HEK293 (cell line): ENCODE measurements at regions not wholly inside any gene's neighbourhood (a gene's known extent, or its start where the extent isn't known, plus 50 kb on each side); places are given as distances from the start of the nearest gene placed in this dataset.

Source experiments
- SP7 ChIP-seq: fragments of 450-650 bp; formaldehyde crosslinking; IDR thresholded peaks from 2 replicates; pipeline ENCODE4 v1.5.1; 2016; ENCODE audit warnings: missing biosample characterization, missing genetic modification characterization
- WT1 ChIP-seq: fragments of 450-650 bp; formaldehyde crosslinking; IDR thresholded peaks from 2 replicates; pipeline ENCODE4 v1.5.1; 2016; ENCODE audit warnings: missing biosample characterization, missing genetic modification characterization
- ZBTB20 ChIP-seq: fragments of 450-650 bp; formaldehyde crosslinking; IDR thresholded peaks from 2 replicates; pipeline ENCODE4 v1.5.1; 2016; ENCODE audit warnings: missing biosample characterization, missing genetic modification characterization
- ZFP3 ChIP-seq: fragments of 450-650 bp; formaldehyde crosslinking; IDR thresholded peaks from 2 replicates; pipeline ENCODE4 v1.5.1; 2016; ENCODE audit warnings: low read depth, missing biosample characterization, missing genetic modification characterization
- ZNF19 ChIP-seq: fragments of 450-650 bp; formaldehyde crosslinking; IDR thresholded peaks from 2 replicates; pipeline ENCODE4; 2016; ENCODE audit warnings: missing biosample characterization, missing genetic modification characterization, low read depth
- ZNF391 ChIP-seq: fragments of 450-650 bp; formaldehyde crosslinking; IDR thresholded peaks from 2 replicates; pipeline ENCODE4 v1.5.1; 2016; ENCODE audit warnings: low read depth, missing biosample characterization, missing genetic modification characterization, borderline replicate concordance
- ZNF670 ChIP-seq: fragments of 450-650 bp; formaldehyde crosslinking; IDR thresholded peaks from 2 replicates; pipeline ENCODE4 v1.5.1; 2016; ENCODE audit warnings: missing biosample characterization, missing genetic modification characterization, low read depth
- ZNF76 ChIP-seq: fragments of 450-650 bp; formaldehyde crosslinking; IDR thresholded peaks from 2 replicates; pipeline ENCODE4; 2016; ENCODE audit warnings: low read depth, missing biosample characterization, missing genetic modification characterization, borderline replicate concordance
- TF ChIP-seq, protein P1 (sequence below): fragments of 450-650 bp; formaldehyde crosslinking; IDR thresholded peaks from 2 replicates; pipeline ENCODE4 v1.5.1; 2016; ENCODE audit warnings: missing biosample characterization, missing genetic modification characterization
- TF ChIP-seq, protein P2 (sequence below): fragments of 450-650 bp; formaldehyde crosslinking; conservative IDR thresholded peaks from 2 replicates; pipeline ENCODE4 v1.5.1; 2016; ENCODE audit warnings: low read depth, missing biosample characterization, missing genetic modification characterization
- TF ChIP-seq, protein P3 (sequence below): fragments of 450-650 bp; formaldehyde crosslinking; IDR thresholded peaks from 2 replicates; pipeline ENCODE4 v1.5.1; 2016; ENCODE audit warnings: missing biosample characterization, missing genetic modification characterization
- TF ChIP-seq, protein P4 (sequence below): sonication (generic); formaldehyde crosslinking; IDR thresholded peaks from 2 replicates; pipeline ENCODE4 v1.8.1; 2022; ENCODE audit warnings: mild to moderate bottlenecking, moderate library complexity, missing genetic modification reagents

DNA sequence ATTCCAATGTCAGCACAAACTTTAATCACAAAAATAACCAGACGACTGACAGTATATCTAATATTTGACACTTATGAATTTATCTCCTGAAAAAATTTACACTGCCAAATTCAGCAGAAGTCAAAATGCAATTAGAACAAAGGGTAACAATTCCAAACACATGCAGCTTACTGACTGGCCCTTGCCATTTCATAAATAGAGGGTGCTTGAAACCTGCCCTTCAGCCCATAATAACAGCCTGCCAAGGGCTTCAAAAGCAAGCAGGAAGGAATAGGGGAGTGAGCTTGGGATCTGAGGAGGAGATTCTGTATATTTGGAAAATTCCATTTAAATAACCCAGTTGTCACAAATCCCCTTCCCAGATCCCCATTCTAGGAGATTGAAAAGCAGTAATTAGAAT, 66.1 kb upstream of the IQCM start:
- no peak for TF ChIP-seq ZNF76 (tag by site-specific recombination)
- TF ChIP-seq, protein P1, sequence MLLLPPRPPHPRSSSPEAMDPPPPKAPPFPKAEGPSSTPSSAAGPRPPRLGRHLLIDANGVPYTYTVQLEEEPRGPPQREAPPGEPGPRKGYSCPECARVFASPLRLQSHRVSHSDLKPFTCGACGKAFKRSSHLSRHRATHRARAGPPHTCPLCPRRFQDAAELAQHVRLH (tag by site-specific recombination) = no peak
- TF ChIP-seq, protein P2, sequence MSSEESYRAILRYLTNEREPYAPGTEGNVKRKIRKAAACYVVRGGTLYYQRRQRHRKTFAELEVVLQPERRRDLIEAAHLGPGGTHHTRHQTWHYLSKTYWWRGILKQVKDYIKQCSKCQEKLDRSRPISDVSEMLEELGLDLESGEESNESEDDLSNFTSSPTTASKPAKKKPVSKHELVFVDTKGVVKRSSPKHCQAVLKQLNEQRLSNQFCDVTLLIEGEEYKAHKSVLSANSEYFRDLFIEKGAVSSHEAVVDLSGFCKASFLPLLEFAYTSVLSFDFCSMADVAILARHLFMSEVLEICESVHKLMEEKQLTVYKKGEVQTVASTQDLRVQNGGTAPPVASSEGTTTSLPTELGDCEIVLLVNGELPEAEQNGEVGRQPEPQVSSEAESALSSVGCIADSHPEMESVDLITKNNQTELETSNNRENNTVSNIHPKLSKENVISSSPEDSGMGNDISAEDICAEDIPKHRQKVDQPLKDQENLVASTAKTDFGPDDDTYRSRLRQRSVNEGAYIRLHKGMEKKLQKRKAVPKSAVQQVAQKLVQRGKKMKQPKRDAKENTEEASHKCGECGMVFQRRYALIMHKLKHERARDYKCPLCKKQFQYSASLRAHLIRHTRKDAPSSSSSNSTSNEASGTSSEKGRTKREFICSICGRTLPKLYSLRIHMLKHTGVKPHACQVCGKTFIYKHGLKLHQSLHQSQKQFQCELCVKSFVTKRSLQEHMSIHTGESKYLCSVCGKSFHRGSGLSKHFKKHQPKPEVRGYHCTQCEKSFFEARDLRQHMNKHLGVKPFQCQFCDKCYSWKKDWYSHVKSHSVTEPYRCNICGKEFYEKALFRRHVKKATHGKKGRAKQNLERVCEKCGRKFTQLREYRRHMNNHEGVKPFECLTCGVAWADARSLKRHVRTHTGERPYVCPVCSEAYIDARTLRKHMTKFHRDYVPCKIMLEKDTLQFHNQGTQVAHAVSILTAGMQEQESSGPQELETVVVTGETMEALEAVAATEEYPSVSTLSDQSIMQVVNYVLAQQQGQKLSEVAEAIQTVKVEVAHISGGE = no peak
- TF ChIP-seq, protein P3, sequence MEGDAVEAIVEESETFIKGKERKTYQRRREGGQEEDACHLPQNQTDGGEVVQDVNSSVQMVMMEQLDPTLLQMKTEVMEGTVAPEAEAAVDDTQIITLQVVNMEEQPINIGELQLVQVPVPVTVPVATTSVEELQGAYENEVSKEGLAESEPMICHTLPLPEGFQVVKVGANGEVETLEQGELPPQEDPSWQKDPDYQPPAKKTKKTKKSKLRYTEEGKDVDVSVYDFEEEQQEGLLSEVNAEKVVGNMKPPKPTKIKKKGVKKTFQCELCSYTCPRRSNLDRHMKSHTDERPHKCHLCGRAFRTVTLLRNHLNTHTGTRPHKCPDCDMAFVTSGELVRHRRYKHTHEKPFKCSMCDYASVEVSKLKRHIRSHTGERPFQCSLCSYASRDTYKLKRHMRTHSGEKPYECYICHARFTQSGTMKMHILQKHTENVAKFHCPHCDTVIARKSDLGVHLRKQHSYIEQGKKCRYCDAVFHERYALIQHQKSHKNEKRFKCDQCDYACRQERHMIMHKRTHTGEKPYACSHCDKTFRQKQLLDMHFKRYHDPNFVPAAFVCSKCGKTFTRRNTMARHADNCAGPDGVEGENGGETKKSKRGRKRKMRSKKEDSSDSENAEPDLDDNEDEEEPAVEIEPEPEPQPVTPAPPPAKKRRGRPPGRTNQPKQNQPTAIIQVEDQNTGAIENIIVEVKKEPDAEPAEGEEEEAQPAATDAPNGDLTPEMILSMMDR = no peak
- no peak for TF ChIP-seq SP7
- no peak for TF ChIP-seq ZNF19 (tag by site-specific recombination)
- TF ChIP-seq, protein P4, sequence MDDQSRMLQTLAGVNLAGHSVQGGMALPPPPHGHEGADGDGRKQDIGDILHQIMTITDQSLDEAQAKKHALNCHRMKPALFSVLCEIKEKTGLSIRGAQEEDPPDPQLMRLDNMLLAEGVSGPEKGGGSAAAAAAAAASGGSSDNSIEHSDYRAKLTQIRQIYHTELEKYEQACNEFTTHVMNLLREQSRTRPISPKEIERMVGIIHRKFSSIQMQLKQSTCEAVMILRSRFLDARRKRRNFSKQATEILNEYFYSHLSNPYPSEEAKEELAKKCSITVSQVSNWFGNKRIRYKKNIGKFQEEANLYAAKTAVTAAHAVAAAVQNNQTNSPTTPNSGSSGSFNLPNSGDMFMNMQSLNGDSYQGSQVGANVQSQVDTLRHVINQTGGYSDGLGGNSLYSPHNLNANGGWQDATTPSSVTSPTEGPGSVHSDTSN (CRISPR knock-in tag) = no peak
- no peak for TF ChIP-seq WT1 (tag by site-specific recombination)
- TF ChIP-seq ZNF670 (tag by site-specific recombination) = no peak
- no peak for TF ChIP-seq ZNF391 (tag by site-specific recombination)
- TF ChIP-seq ZBTB20 (tag by site-specific recombination) = no peak
- no peak for TF ChIP-seq ZFP3 (tag by site-specific recombination)
